HG02759 (cell line): ENCODE measurements at regions not wholly inside any gene's neighbourhood (a gene's known extent, or its start where the extent isn't known, plus 50 kb on each side); places are given as distances from the start of the nearest gene placed in this dataset.
"Not testable (repeated sequence)": the region's sequence is repeated elsewhere in the genome, so short reads cannot be mapped to it uniquely, and the experiment has no call there.

ENCODE experiments used
- ATAC-seq: cut with Tn5 transposase; IDR thresholded peaks from one replicate; pipeline ENCODE4 v1.9.1; 2021; ENCODE audit warnings: mild to moderate bottlenecking, moderate library complexity; ENCODE audit not compliant: unreplicated experiment

GRCh38 chr21:16113052-16113715 is 383.4 kb downstream of the USP25 start:
- no peak for ATAC-seq

GRCh38 chr21:16115461-16115860 is 385.7 kb downstream of the USP25 start:
- ATAC-seq = no peak

DNA sequence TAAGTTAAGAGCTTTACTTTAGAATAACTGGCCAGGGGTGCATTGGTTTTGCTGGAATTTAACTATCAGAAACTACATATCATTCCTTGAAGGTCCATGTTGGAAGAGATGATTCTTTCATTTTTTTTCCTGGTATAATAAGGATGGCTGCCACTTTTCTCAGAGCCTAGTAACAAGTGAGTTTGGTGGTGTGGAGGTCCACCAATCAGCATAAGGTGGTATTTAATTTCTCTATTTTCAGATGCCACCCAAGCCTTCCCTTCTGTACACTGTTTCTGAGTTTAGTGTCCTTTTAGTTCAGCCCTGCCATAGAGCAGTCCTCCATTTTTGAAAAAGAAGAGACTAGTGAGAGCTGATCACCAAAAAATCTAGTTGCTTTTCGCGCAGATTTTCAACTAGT is 386.3 kb downstream of the USP25 start:
- no peak for ATAC-seq

- no peak for ATAC-seq
Measured at GRCh38 chr21:16116798-16117197, 387.0 kb downstream of the USP25 start.

GRCh38 chr21:16117331-16117730 is 387.5 kb downstream of the USP25 start:
- ATAC-seq = no peak

DNA sequence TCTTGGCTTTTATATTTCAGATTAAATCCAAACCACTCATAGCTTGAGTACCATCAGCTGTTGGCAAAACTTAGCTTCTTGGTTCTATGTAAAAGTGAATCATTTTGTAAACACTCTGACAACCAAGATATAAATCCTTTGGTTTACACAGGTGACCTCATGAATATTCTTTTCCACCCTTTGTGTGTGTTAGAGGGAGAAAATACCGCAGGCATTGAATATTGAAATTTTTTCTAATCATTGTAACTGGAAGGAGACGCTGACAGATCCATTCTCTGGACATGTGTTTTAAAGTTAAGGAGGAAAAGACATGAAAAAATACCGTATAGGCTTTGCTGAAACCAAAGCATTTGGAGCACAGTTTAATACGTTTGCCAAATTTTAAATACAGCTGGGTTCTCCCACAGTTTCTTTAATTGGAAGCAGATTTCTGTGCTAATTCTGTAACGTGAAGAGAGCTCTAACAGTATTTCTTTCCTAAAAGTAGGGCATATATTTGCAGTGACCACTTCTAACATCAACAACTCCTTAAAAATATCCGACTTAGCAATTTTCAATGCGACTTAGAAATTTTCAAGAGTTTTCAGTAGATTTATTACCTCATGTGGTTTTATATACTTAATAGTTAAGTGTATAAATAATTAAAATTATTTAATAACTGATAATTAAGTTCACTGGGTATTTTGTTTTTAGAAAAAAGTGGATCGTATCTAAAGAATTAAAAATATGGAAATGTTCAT is 388.2 kb downstream of the USP25 start:
- no peak for ATAC-seq

- no peak for ATAC-seq
Measured at GRCh38 chr21:16124378-16125138, 394.8 kb downstream of the USP25 start.

DNA sequence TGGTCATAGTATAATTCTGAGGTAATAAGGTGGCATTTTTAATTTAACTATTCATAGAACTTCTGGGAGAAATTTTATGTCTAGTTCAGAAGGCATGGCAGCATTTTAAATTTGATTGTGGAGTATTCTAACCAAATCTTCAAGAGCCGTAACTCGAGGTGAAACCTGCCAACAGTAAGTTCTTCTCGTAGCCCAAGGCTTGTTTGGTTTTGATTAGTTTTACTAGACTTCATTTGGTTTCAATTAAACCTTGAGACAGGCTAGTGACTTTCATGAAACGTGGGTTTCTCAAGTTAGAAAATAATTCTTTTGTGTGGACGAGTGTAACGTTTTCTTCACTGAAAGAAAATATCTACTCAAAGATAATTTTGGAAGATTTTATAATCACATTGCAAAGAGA is 395.5 kb downstream of the USP25 start:
- ATAC-seq = no peak

DNA sequence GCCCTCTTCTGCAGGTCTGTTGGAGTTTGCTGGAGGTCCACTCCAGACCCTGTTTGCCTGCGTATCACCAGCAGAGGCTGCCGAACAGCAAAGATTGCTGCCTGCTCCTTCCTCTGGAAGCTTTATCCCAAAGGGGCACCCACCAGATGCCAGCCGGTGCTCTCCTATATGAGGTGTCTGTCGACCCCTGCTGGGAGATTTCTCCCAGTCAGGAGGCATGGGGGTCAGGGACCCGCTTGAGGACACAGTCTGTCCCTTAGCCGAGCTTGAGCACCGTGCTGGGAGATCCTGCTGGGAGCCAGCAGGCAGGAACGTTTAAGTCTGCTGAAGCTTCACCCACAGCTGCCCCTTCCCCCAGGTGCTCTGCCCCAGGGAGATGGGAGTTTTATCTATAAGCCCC is 402.7 kb downstream of the USP25 start:
- ATAC-seq = not testable (repeated sequence)

- no peak for ATAC-seq
Measured at GRCh38 chr21:16133248-16133647, 403.5 kb downstream of the USP25 start.

DNA sequence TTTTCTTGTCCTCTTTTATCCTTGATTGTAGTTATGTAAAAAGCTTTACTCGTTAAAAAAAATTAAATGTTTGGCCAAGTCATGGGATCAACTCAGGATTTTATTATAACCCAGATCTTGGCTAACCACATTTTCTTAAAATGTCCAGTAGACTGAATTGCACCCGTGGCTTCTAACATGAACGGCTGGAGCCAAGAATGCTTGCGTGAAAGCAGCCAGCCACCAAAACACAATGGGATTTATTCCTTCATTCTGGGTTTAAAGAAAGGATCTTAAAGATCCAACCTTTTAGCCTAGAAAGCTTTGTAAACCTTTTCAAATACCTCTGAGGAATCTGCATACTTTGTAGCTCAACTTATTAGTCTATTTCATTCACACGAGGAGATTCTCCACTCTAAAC is 404.4 kb downstream of the USP25 start:
- ATAC-seq = no peak

DNA sequence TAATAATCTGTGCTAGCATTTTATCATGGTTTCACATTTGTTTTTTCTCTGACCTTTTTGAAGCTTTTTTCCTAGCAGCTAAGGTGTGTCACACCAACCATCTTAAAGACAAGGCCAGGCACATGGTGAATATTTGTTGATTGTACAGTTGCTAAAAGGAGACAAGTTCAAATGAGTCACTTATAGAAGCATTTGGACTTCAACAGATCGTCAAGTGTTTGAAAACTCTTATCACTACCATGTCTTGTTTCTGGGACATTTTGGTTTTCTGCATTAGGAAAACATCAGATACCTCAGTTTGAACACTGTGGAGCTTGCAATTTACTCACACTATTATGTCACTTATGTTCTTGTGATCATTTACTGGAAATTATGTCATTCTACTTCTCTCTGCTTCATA is 407.3 kb downstream of the USP25 start:
- no peak for ATAC-seq

- no peak for ATAC-seq
Measured at GRCh38 chr21:16145052-16145451, 415.3 kb downstream of the USP25 start.

GRCh38 chr21:16145479-16145878 is 415.7 kb downstream of the USP25 start:
- ATAC-seq = no peak

GRCh38 chr21:16154321-16154720 is 424.5 kb downstream of the USP25 start:
- no peak for ATAC-seq

GRCh38 chr21:16154951-16155635 is 425.3 kb downstream of the USP25 start:
- no peak for ATAC-seq

GRCh38 chr21:16156841-16157489 is 427.2 kb downstream of the USP25 start:
- no peak for ATAC-seq

DNA sequence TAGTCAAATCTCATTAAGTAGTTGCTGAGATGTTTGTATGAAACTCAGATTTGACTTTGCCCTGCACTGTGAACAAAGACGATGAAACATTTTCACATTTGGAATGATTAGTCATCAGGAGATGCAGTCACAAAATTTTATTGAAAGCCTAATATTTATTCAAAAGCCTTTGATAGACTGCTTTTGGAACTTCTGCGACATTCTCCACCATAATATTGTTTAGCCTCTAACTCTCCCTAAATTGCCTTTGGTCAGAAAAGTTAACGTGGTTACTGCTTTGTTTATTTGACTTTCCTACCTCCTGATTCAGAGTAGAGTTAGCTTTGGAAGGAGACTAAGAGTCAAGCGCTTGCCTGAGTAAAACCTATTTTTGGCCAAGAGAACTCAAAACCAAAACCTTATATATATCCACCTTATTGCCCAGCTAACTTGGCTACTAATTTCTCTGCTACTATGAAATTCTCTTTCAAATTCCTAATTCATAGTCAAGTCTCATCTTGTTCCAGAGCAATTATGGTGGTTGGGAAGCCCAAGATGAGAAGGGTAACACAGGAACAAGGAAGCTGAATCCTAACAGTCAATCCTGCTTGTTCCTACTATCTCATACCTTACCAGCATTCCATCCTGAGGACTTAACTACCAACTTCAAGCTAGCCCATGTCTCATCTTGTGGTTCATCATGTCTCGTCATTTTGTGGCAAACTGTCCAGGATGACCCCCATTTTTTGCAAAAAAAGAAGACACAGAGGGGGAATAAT is 429.6 kb downstream of the USP25 start:
- no peak for ATAC-seq

- ATAC-seq = no peak
Measured at GRCh38 chr21:16159971-16160350, 430.2 kb downstream of the USP25 start.

- no peak for ATAC-seq
Measured at GRCh38 chr21:16162953-16163352, 433.2 kb downstream of the USP25 start.
